MCF 10A (cell line): ENCODE measurements at regions not wholly inside any gene's neighbourhood (a gene's known extent, or its start where the extent isn't known, plus 50 kb on each side); places are given as distances from the start of the nearest gene placed in this dataset.

Source experiments
- BruUV-seq: library from RNA; stranded (reverse); fragments of 400-500 nt; replicated peaks from 2 replicates; lab custom pipeline; 2021; lab: Mats Ljungman, UMichigan
- CTCF ChIA-PET: fragments of 300-600 bp; sonication (Branson Sonifier 250); formaldehyde crosslinking; extraction: SDS; loops from one replicate; lab custom pipeline; 2021; ENCODE audit warnings: antibody characterized with exemption, inconsistent platforms; lab: Yijun Ruan, JAX
- POLR2A ChIA-PET: fragments of 300-600, 350-650 bp; sonication (Branson Sonifier 250); formaldehyde crosslinking; extraction: SDS; loops from one replicate; lab custom pipeline; 2020; ENCODE audit warnings: antibody characterized with exemption, inconsistent platforms; lab: Yijun Ruan, JAX
- DNase-seq: peaks from one replicate; pipeline ENCODE4 v3.0.0-alpha.2; 2018; ENCODE audit not compliant: unreplicated experiment
- H3K27ac Mint-ChIP-seq: one replicate; pipeline ENCODE4 v1.8.0; 2022; ENCODE audit warnings: mild to moderate bottlenecking, low read depth, mixed read lengths; ENCODE audit not compliant: unreplicated experiment
- H3K27me3 Mint-ChIP-seq: one replicate; pipeline ENCODE4 v1.8.0; 2022; ENCODE audit warnings: mixed read lengths; ENCODE audit not compliant: insufficient read depth, unreplicated experiment
- H3K36me3 Mint-ChIP-seq: one replicate; pipeline ENCODE4 v1.8.0; 2022; ENCODE audit warnings: mild to moderate bottlenecking, moderate library complexity, mixed read lengths; ENCODE audit not compliant: insufficient read depth, unreplicated experiment
- H3K4me1 Mint-ChIP-seq: one replicate; pipeline ENCODE4 v1.8.0; 2022; ENCODE audit warnings: mixed read lengths; ENCODE audit not compliant: insufficient read depth, unreplicated experiment
- H3K4me3 Mint-ChIP-seq: one replicate; pipeline ENCODE4 v1.8.0; 2022; ENCODE audit warnings: mild to moderate bottlenecking, moderate library complexity, mixed read lengths; ENCODE audit not compliant: unreplicated experiment
- H3K9me3 Mint-ChIP-seq: one replicate; pipeline ENCODE4 v1.8.0; 2022; ENCODE audit warnings: mixed read lengths; ENCODE audit not compliant: unreplicated experiment
- CTCF ChIP-seq: fragments of 200-600 bp; IDR thresholded peaks from one replicate; pipeline ENCODE4 v1.8.0; 2022; ENCODE audit warnings: antibody characterized with exemption, mild to moderate bottlenecking; ENCODE audit not compliant: unreplicated experiment
- intact Hi-C: fragments of 100-400 bp; cut with micrococcal nuclease; formaldehyde crosslinking; loops from 2 replicates; pipeline ENCODE4 v1.14.1; 2022

- POLR2A ChIA-PET: interaction anchor here (0.6 kb wide), 1 partner anchor 804 kb away, joined by 3 read pairs; no protein-coding TSS in a partner anchor
- no peaks in the 10 kb centered on the region for H3K27me3 Mint-ChIP-seq
- no peaks in the 10 kb centered on the region for H3K4me1 Mint-ChIP-seq
- no peak overlapping the region for H3K4me3 Mint-ChIP-seq
- H3K27ac Mint-ChIP-seq: no peak overlapping the region
- H3K36me3 Mint-ChIP-seq: peaks cover 5% of the 10 kb centered on the region
- intact Hi-C loops: loop anchor here (5.0 to 10.0 kb wide), 4 partner anchors 131 to 1069 kb away; no protein-coding TSS in a partner anchor
- no TSS peak for BruUV-seq
- CTCF ChIA-PET: interaction anchor here (0.6 to 5.5 kb wide), 18 partner anchors 14 to 1266 kb away, joined by 3 to 69 read pairs (median 4); no protein-coding TSS in a partner anchor
- TF ChIP-seq CTCF: no peak
- H3K9me3 Mint-ChIP-seq: no peaks in the 10 kb centered on the region
- no peak for DNase-seq
These were observed 333.6 kb upstream of the IGFBP7 start for GRCh38 chr4:57443787-57444186.

GRCh38 chr4:57443308-57443707, 333.1 kb upstream of the IGFBP7 start:
- CTCF ChIA-PET: interaction anchor here (0.5 to 5.5 kb wide), 28 partner anchors 8 to 1660 kb away, joined by 3 to 69 read pairs (median 3); no protein-coding TSS in a partner anchor

GRCh38 chr4:57442831-57443291, 332.7 kb upstream of the IGFBP7 start:
- BruUV-seq: no TSS peak
- no peaks in the 10 kb centered on the region for H3K4me1 Mint-ChIP-seq
- H3K27ac Mint-ChIP-seq: no peak overlapping the region
- H3K9me3 Mint-ChIP-seq: no peaks in the 10 kb centered on the region
- intact Hi-C loops: loop anchor here (1.0 to 10.0 kb wide), 5 partner anchors 132 to 1069 kb away; no protein-coding TSS in a partner anchor
- peaks cover 5% of the 10 kb centered on the region for H3K36me3 Mint-ChIP-seq
- ChIA-PET CTCF (interaction anchor here (0.5 to 5.5 kb wide), 33 partner anchors 9 to 1794 kb away, joined by 3 to 69 read pairs (median 3); no protein-coding TSS in a partner anchor), POLR2A (interaction anchor here (1.0 kb wide), 1 partner anchor 280 kb away, joined by 3 read pairs; no protein-coding TSS in a partner anchor)
- H3K27me3 Mint-ChIP-seq: no peaks in the 10 kb centered on the region
- peak; percentile 70 for DNase-seq
- H3K4me3 Mint-ChIP-seq: no peak overlapping the region
- TF ChIP-seq CTCF: peak; percentile 91

More at GRCh38 chr4:57443308-57443707, 333.1 kb upstream of the IGFBP7 start:
- Mint-ChIP-seq H3K36me3 (peaks cover 5% of the 10 kb centered on the region), H3K9me3 (no peaks in the 10 kb centered on the region), H3K27ac (no peak overlapping the region), H3K4me3 (no peak overlapping the region), H3K4me1 (no peaks in the 10 kb centered on the region), H3K27me3 (no peaks in the 10 kb centered on the region)
- BruUV-seq: no TSS peak
- POLR2A ChIA-PET: interaction anchor here (1.0 kb wide), 1 partner anchor 280 kb away, joined by 3 read pairs; no protein-coding TSS in a partner anchor
- TF ChIP-seq CTCF: no peak
- DNase-seq: no peak
- intact Hi-C loops: loop anchor here (5.0 to 10.0 kb wide), 4 partner anchors 131 to 1069 kb away; no protein-coding TSS in a partner anchor

GRCh38 chr4:57442241-57442640, 332.1 kb upstream of the IGFBP7 start:
- DNase-seq: no peak
- POLR2A ChIA-PET: interaction anchor here (1.0 to 1.1 kb wide), 2 partner anchors 15 to 279 kb away, joined by 3 read pairs; no protein-coding TSS in a partner anchor
- Mint-ChIP-seq H3K4me3 (no peak overlapping the region), H3K9me3 (no peaks in the 10 kb centered on the region), H3K27me3 (no peaks in the 10 kb centered on the region), H3K4me1 (no peaks in the 10 kb centered on the region), H3K36me3 (peaks cover 5% of the 10 kb centered on the region), H3K27ac (no peak overlapping the region)
- CTCF ChIA-PET: interaction anchor here (0.6 to 5.5 kb wide), 28 partner anchors 11 to 1794 kb away, joined by 3 to 69 read pairs (median 3); no protein-coding TSS in a partner anchor
- no peak for TF ChIP-seq CTCF
- intact Hi-C loops: loop anchor here (1.0 to 10.0 kb wide), 5 partner anchors 133 to 1070 kb away; no protein-coding TSS in a partner anchor
- BruUV-seq: no TSS peak
